Glutamatergic neuron (in vitro differentiated cells): ENCODE measurements at regions not wholly inside any gene's neighbourhood (a gene's known extent, or its start where the extent isn't known, plus 50 kb on each side); places are given as distances from the start of the nearest gene placed in this dataset.

Experiments
- DNase-seq: peaks from one replicate; pipeline ENCODE4 v3.0.0; 2022
- H3K27ac Mint-ChIP-seq: one replicate; pipeline ENCODE4 v1.8.0; 2020; ENCODE audit warnings: mild to moderate bottlenecking, mixed read lengths, inconsistent platforms; ENCODE audit not compliant: unreplicated experiment
- H3K27me3 Mint-ChIP-seq: one replicate; pipeline ENCODE4 v1.8.0; 2020; ENCODE audit warnings: mild to moderate bottlenecking, moderate library complexity, mixed read lengths, inconsistent platforms; ENCODE audit not compliant: unreplicated experiment
- H3K36me3 Mint-ChIP-seq: one replicate; pipeline ENCODE4 v1.8.0; 2020; ENCODE audit warnings: mild to moderate bottlenecking, mixed read lengths, inconsistent platforms; ENCODE audit not compliant: unreplicated experiment
- H3K4me1 Mint-ChIP-seq: one replicate; pipeline ENCODE4 v1.8.0; 2020; ENCODE audit warnings: mild to moderate bottlenecking, low read depth, mixed read lengths, inconsistent platforms; ENCODE audit not compliant: unreplicated experiment
- H3K4me3 Mint-ChIP-seq: one replicate; pipeline ENCODE4 v1.8.0; 2020; ENCODE audit warnings: mild to moderate bottlenecking, mixed read lengths, inconsistent platforms; ENCODE audit not compliant: unreplicated experiment
- H3K9me3 Mint-ChIP-seq: one replicate; pipeline ENCODE4 v1.8.0; 2020; ENCODE audit warnings: mild to moderate bottlenecking, moderate library complexity, mixed read lengths, inconsistent platforms; ENCODE audit not compliant: unreplicated experiment
- TF ChIP-seq, protein P1 (sequence below): fragments of 200-600 bp; sonication (generic); IDR thresholded peaks from one replicate; pipeline ENCODE4 v1.5.0; 2021; ENCODE audit not compliant: partially characterized antibody, unreplicated experiment

DNA sequence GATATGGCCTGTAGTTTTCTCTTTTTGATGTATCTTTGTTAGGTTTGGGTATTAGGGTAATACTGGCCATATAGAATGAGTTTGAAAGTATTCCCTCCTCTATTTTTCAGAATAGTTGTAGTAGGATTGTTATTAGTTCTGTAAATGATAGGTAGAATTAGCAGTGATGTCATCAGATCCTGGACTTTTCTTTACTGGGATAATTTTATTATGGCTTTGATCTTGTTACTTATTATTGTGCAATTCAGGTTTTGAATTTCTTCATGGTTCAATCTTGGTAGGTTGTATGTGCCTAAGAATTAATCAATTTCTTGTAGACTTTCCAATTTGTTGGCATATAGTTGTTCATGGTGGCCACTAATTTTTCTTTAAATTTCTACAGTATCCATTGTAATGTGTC lies 916.6 kb downstream of the CCDC85A start:
- TF ChIP-seq, protein P1, sequence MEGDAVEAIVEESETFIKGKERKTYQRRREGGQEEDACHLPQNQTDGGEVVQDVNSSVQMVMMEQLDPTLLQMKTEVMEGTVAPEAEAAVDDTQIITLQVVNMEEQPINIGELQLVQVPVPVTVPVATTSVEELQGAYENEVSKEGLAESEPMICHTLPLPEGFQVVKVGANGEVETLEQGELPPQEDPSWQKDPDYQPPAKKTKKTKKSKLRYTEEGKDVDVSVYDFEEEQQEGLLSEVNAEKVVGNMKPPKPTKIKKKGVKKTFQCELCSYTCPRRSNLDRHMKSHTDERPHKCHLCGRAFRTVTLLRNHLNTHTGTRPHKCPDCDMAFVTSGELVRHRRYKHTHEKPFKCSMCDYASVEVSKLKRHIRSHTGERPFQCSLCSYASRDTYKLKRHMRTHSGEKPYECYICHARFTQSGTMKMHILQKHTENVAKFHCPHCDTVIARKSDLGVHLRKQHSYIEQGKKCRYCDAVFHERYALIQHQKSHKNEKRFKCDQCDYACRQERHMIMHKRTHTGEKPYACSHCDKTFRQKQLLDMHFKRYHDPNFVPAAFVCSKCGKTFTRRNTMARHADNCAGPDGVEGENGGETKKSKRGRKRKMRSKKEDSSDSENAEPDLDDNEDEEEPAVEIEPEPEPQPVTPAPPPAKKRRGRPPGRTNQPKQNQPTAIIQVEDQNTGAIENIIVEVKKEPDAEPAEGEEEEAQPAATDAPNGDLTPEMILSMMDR = no peak
- no peak for DNase-seq
- no peaks in the 10 kb centered on the region for H3K9me3 Mint-ChIP-seq
- no peak overlapping the region for H3K27ac Mint-ChIP-seq
- no peak overlapping the region for H3K4me3 Mint-ChIP-seq
- H3K36me3 Mint-ChIP-seq = no peaks in the 10 kb centered on the region
- H3K27me3 Mint-ChIP-seq = no peaks in the 10 kb centered on the region
- H3K4me1 Mint-ChIP-seq = no peaks in the 10 kb centered on the region

DNA sequence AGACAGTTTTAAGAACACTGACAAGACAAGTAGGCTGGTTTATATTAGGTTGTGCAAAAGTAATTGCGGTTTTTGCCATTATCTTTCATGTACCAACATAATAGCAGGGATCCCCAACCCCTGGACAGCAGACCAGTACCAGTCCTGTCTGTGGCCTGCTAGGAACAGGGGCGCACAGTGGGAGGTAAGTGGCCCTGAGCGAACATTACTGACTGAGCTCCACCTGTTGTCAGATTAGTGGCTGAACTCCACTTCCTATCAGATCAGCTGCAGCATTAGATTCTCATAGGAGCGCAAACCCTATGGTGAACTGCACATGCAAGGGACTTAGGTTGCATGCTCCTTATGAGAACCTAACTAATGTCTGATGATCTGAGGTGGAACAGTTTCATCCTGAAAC lies 921.9 kb downstream of the CCDC85A start:
- H3K27me3 Mint-ChIP-seq = no peaks in the 10 kb centered on the region
- TF ChIP-seq, protein P1 = no peak
- H3K4me1 Mint-ChIP-seq = no peaks in the 10 kb centered on the region
- no peak overlapping the region for H3K27ac Mint-ChIP-seq
- no peak overlapping the region for H3K4me3 Mint-ChIP-seq
- no peak for DNase-seq
- no peaks in the 10 kb centered on the region for H3K9me3 Mint-ChIP-seq
- H3K36me3 Mint-ChIP-seq = no peaks in the 10 kb centered on the region

DNA sequence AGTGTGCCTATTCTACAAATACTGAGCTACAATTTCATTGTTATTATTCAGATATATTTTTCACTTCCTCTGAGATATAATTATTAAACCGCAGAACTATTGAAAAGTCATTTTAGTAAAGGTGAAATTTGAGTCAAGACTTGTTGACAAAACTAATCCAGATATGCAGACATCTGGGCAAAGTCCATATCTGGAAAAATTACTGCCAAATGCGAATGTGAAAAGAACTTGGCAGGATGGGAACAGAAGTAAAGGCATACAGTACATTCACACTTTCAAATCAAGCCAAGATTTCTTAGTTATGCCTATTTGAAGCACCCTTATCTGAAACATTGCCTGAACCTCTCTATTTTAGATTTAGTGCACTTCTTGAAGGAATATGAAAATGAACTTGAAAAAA lies 923.6 kb downstream of the CCDC85A start:
- no peaks in the 10 kb centered on the region for H3K36me3 Mint-ChIP-seq
- DNase-seq = no peak
- H3K27ac Mint-ChIP-seq = no peak overlapping the region
- H3K4me3 Mint-ChIP-seq = no peak overlapping the region
- TF ChIP-seq, protein P1 = no peak
- H3K27me3 Mint-ChIP-seq = no peaks in the 10 kb centered on the region
- H3K9me3 Mint-ChIP-seq = no peaks in the 10 kb centered on the region
- no peaks in the 10 kb centered on the region for H3K4me1 Mint-ChIP-seq

DNA sequence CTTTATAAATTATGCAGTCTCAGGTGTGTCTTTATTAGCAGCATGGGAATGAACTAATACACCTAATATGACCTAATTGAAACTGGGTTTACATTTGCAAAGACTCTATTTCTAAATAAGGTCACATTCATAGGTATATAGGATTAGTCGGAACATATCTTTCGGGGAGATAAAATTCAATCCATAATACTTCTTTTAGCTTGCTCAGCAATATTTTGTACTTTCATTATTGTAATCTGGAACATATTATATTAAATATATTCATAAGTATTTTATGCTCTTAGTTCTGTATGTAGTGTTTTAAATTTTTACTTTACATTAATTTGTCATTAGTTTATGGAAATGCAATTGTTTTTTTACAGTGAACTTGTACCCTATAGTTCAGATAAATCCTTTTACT lies 927.7 kb downstream of the CCDC85A start:
- H3K36me3 Mint-ChIP-seq = no peaks in the 10 kb centered on the region
- H3K4me3 Mint-ChIP-seq = no peak overlapping the region
- TF ChIP-seq, protein P1 = no peak
- no peak for DNase-seq
- no peaks in the 10 kb centered on the region for H3K4me1 Mint-ChIP-seq
- no peaks in the 10 kb centered on the region for H3K27me3 Mint-ChIP-seq
- H3K9me3 Mint-ChIP-seq = no peaks in the 10 kb centered on the region
- H3K27ac Mint-ChIP-seq = no peak overlapping the region

DNA sequence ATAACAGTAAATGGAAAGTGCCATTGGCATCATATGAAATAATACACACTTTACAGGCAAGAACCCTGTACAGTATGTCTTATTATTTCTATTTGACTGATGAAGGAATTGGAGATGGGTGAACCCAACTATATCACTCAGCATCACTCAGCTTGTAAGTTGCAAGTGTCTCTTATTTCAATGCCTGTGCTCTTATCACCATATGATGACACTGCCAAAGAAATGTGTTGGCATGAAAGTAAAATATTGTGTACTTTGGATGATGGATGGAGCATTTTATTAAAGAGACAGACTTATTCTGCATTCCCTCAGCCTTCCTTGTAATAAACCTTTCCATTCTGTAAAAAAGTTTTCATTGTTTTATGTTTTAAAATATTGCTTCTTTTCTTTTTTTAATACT lies 927.5 kb upstream of the VRK2 start:
- no peak overlapping the region for H3K4me3 Mint-ChIP-seq
- no peaks in the 10 kb centered on the region for H3K4me1 Mint-ChIP-seq
- H3K27me3 Mint-ChIP-seq = no peaks in the 10 kb centered on the region
- H3K36me3 Mint-ChIP-seq = no peaks in the 10 kb centered on the region
- no peaks in the 10 kb centered on the region for H3K9me3 Mint-ChIP-seq
- TF ChIP-seq, protein P1 = no peak
- DNase-seq = no peak
- H3K27ac Mint-ChIP-seq = no peak overlapping the region
